OCI-LY7 (cell line): ENCODE measurements at regions not wholly inside any gene's neighbourhood (a gene's known extent, or its start where the extent isn't known, plus 50 kb on each side); places are given as distances from the start of the nearest gene placed in this dataset.

Experiments
- BruUV-seq: library from RNA; stranded (reverse); fragments of 400-500 nt; replicated peaks from 2 replicates; lab custom pipeline; 2021; lab: Mats Ljungman, UMichigan
- CTCF ChIA-PET: fragments of 300-600 bp; sonication (Branson Sonifier 250); formaldehyde crosslinking; loops from one replicate; lab custom pipeline; 2022; ENCODE audit warnings: antibody characterized with exemption; ENCODE audit not compliant: unreplicated experiment; lab: Charles Lee
- POLR2A ChIA-PET: fragments of 300-600 bp; sonication (Branson Sonifier 250); formaldehyde crosslinking; loops from one replicate; lab custom pipeline; 2022; ENCODE audit warnings: antibody characterized with exemption; lab: Charles Lee
- DNase-seq: peaks from one replicate; pipeline ENCODE4 v3.0.0-alpha.2; 2015; ENCODE audit warnings: low spot score
- H2AFZ ChIP-seq: fragments of 200-600 bp; sonication (generic), shearing (Covaris generic); 2 replicates; pipeline ENCODE4 v1.6.1; 2014; ENCODE audit warnings: mild to moderate bottlenecking, antibody characterized with exemption, low read length, moderate library complexity
- H3K27ac ChIP-seq: fragments of 200-600 bp; sonication (generic); 2 replicates; pipeline ENCODE4 v1.5.1; 2014; ENCODE audit warnings: mixed run types, low read depth, mild to moderate bottlenecking, moderate library complexity, low read length, inconsistent platforms; ENCODE audit not compliant: poor library complexity, severe bottlenecking
- H3K36me3 ChIP-seq: fragments of 200-600 bp; sonication (generic); 2 replicates; pipeline ENCODE4 v1.6.1; 2014; ENCODE audit warnings: mild to moderate bottlenecking, antibody characterized with exemption, low read length, moderate library complexity, mixed read lengths; ENCODE audit not compliant: insufficient read depth
- H3K4me1 ChIP-seq: fragments of 200-600 bp; sonication (generic); 2 replicates; pipeline ENCODE4 v1.5.1; 2014; ENCODE audit warnings: mild to moderate bottlenecking, low read length; ENCODE audit not compliant: insufficient read depth, poor library complexity, severe bottlenecking
- H3K4me2 ChIP-seq: fragments of 200-600 bp; sonication (generic); 2 replicates; pipeline ENCODE4 v1.6.1; 2014; ENCODE audit warnings: mild to moderate bottlenecking, low read length
- H3K4me3 ChIP-seq: fragments of 200-600 bp; sonication (generic); 2 replicates; pipeline ENCODE4 v1.5.1; 2014; ENCODE audit warnings: mild to moderate bottlenecking, low read depth, low read length; ENCODE audit not compliant: poor library complexity, severe bottlenecking
- H3K79me2 ChIP-seq: fragments of 200-600 bp; sonication (generic); 2 replicates; pipeline ENCODE4 v1.6.1; 2016; ENCODE audit warnings: low read depth, mild to moderate bottlenecking, low read length, moderate library complexity, mixed read lengths; ENCODE audit not compliant: insufficient read depth
- H3K9me2 ChIP-seq: fragments of 200-600 bp; sonication (generic); 2 replicates; pipeline ENCODE4 v1.6.1; 2016; ENCODE audit warnings: mild to moderate bottlenecking, low read length, mixed read lengths; ENCODE audit not compliant: insufficient read depth
- H3K9me3 ChIP-seq: fragments of 200-600 bp; sonication (generic); 2 replicates; pipeline ENCODE4 v1.6.1; 2014; ENCODE audit warnings: mild to moderate bottlenecking, mixed run types, low read length, mixed read lengths
- H4K20me1 ChIP-seq: fragments of 200-600 bp; sonication (generic); 2 replicates; pipeline ENCODE4 v1.6.1; 2014; ENCODE audit warnings: mild to moderate bottlenecking, antibody characterized with exemption, low read length, moderate library complexity, mixed read lengths; ENCODE audit not compliant: insufficient read depth
- EZH2phosphoT487 ChIP-seq: fragments of 200-600 bp; sonication (generic); IDR thresholded peaks from 2 replicates; pipeline ENCODE4 v1.6.1; 2018; ENCODE audit warnings: low read depth, borderline replicate concordance, mild to moderate bottlenecking, mixed run types, antibody characterized with exemption, low read length, moderate library complexity, mixed read lengths
- intact Hi-C: fragments of 100-400 bp; cut with micrococcal nuclease; formaldehyde crosslinking; loops from one replicate; pipeline ENCODE4 v1.10.0; 2022; ENCODE audit not compliant: unreplicated experiment
- TF ChIP-seq, protein P1 (sequence below): fragments of 200-600 bp; sonication (generic); conservative IDR thresholded peaks from 2 replicates; pipeline ENCODE4 v1.5.1; 2014; ENCODE audit warnings: mild to moderate bottlenecking, antibody characterized with exemption, low read length, moderate library complexity, mixed read lengths

DNA sequence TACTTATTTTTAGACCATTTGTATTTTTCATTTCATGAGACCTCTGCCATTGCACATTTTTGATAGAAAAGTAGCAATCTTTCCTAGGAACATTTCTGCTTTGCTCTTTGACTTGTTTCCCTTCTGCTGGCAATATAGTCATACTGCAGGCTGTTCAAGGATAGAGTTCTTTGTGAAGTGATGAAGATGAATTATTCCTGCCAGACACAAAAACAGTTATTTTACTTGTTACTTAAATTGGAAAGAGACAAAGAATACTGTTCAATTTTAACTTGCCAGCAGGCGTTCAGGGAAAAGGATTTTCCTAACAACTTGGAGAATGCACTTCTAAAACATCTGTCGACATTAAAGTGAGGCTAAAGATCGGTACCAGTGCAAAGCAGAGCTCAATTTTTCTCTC is 251.7 kb upstream of the ACTBL2 start:
- Histone ChIP-seq H3K4me1 (no peaks in the 10 kb centered on the region), H3K36me3 (no peaks in the 10 kb centered on the region), H3K4me2 (no peak overlapping the region), H2AFZ (no peak overlapping the region), H3K27ac (no peak overlapping the region), H3K9me3 (no peaks in the 10 kb centered on the region), H4K20me1 (no peaks in the 10 kb centered on the region), H3K79me2 (no peaks in the 10 kb centered on the region), H3K4me3 (no peak overlapping the region), H3K9me2 (no peaks in the 10 kb centered on the region)
- no TSS peak for BruUV-seq
- CTCF ChIA-PET, result no interaction called here
- no peak for TF ChIP-seq EZH2phosphoT487
- TF ChIP-seq, protein P1, sequence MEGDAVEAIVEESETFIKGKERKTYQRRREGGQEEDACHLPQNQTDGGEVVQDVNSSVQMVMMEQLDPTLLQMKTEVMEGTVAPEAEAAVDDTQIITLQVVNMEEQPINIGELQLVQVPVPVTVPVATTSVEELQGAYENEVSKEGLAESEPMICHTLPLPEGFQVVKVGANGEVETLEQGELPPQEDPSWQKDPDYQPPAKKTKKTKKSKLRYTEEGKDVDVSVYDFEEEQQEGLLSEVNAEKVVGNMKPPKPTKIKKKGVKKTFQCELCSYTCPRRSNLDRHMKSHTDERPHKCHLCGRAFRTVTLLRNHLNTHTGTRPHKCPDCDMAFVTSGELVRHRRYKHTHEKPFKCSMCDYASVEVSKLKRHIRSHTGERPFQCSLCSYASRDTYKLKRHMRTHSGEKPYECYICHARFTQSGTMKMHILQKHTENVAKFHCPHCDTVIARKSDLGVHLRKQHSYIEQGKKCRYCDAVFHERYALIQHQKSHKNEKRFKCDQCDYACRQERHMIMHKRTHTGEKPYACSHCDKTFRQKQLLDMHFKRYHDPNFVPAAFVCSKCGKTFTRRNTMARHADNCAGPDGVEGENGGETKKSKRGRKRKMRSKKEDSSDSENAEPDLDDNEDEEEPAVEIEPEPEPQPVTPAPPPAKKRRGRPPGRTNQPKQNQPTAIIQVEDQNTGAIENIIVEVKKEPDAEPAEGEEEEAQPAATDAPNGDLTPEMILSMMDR, result no peak
- POLR2A ChIA-PET, result interaction anchor here (0.6 kb wide), 1 partner anchor 96 kb away, joined by 3 read pairs; no protein-coding TSS in a partner anchor
- no peak for DNase-seq
- intact Hi-C loops, result no loop called here

DNA sequence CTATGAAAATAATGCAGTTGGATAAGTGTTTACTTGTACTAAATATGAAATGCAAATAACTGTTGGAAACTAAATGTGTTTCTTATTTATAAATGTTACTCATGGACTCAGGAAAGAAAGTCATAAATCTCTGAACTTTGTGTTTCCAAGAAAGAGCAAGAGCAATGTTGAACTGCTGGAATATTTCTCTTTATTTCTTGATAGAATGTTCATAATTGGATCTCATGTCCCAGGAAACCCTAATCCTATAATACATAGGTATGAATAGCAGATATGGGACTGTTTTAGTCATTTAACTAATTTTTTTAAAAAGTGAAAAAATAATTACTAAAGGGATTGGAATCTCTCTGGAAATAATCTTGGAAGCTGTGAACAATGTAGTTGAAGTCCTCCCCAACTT is 245.0 kb upstream of the ACTBL2 start:
- Histone ChIP-seq H3K4me2 (no peak overlapping the region), H3K9me2 (no peaks in the 10 kb centered on the region), H2AFZ (no peak overlapping the region), H3K4me1 (no peaks in the 10 kb centered on the region), H3K27ac (no peak overlapping the region), H3K79me2 (no peaks in the 10 kb centered on the region), H3K36me3 (no peaks in the 10 kb centered on the region), H4K20me1 (no peaks in the 10 kb centered on the region), H3K9me3 (no peaks in the 10 kb centered on the region), H3K4me3 (no peak overlapping the region)
- DNase-seq, result no peak
- CTCF ChIA-PET, result no interaction called here
- no peak for TF ChIP-seq EZH2phosphoT487
- TF ChIP-seq, protein P1, result no peak
- POLR2A ChIA-PET, result no interaction called here
- intact Hi-C loops, result no loop called here
- no TSS peak for BruUV-seq

DNA sequence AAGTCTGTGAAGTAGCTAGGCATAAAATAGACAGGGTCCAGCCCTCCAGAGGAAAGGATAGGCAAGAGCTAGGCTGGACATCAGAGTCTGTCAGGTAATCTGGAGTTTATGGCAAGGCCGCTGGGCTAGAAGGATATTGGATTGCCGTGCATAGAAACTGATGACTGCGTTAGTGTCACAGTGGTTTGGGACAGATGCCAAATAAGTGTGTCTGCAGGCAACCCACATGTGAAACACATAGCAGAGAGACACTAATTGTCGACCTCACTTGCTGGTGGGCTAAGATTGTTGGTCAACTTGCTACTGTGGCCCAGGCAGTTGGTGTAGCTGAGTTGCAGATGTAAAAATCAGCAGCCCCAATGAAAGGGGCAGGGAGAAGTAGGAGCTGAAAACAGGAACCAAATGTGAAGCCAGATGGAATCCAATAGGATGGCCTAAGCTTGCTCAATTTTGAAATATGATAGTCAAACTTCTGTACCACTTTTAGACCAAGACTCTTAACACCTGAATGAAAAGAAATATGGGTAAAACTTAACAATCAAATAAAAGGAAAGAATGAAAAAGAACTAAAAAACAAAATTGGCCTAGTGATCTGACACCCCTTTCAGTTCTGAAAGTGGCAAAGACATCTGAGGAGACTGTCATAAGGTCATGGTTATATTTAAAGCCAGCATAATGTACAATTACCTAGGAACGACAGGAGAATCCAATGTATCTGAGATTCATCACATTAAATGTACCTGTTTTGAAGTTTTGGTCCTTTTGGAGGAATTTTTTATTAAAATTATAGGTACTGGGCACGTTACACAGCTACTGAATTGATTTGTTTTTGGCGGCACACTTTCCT is 243.3 kb upstream of the ACTBL2 start:
- CTCF ChIA-PET, result no interaction called here
- no peaks in the 10 kb centered on the region for H3K79me2 ChIP-seq
- no peak overlapping the region for H2AFZ ChIP-seq
- DNase-seq, result no peak
- intact Hi-C loops, result no loop called here
- H4K20me1 ChIP-seq, result no peaks in the 10 kb centered on the region
- H3K36me3 ChIP-seq, result no peaks in the 10 kb centered on the region
- no peak overlapping the region for H3K27ac ChIP-seq
- no peak overlapping the region for H3K4me3 ChIP-seq
- no peaks in the 10 kb centered on the region for H3K4me1 ChIP-seq
- H3K4me2 ChIP-seq, result no peak overlapping the region
- BruUV-seq, result no TSS peak
- POLR2A ChIA-PET, result no interaction called here
- H3K9me2 ChIP-seq, result no peaks in the 10 kb centered on the region
- H3K9me3 ChIP-seq, result no peaks in the 10 kb centered on the region
- TF ChIP-seq, protein P1, result no peak
- TF ChIP-seq EZH2phosphoT487, result no peak
